Mammary epithelial cell (primary cell): ENCODE measurements at regions not wholly inside any gene's neighbourhood (a gene's known extent, or its start where the extent isn't known, plus 50 kb on each side); places are given as distances from the start of the nearest gene placed in this dataset.

Experiments
- EZH2 ChIP-seq: IDR thresholded peaks from 2 replicates; pipeline ENCODE4 v1.6.1; 2012; ENCODE audit warnings: low read length, inconsistent platforms, borderline replicate concordance
- TF ChIP-seq, protein P1 (sequence below), 2 donors: IDR thresholded peaks in 1 of 2; conservative IDR thresholded peaks in 1 of 2; 2 replicates each; pipeline ENCODE4 v1.5.1; 2011 to 2012; ENCODE audit warnings: inconsistent platforms in 2 of 2, low read length in 2 of 2, mild to moderate bottlenecking in 2 of 2, control low read depth in 1 of 2, low read depth in 1 of 2; ENCODE audit not compliant: insufficient read depth in 1 of 2; ENCODE audit errors: extremely low read depth in 1 of 2

DNA sequence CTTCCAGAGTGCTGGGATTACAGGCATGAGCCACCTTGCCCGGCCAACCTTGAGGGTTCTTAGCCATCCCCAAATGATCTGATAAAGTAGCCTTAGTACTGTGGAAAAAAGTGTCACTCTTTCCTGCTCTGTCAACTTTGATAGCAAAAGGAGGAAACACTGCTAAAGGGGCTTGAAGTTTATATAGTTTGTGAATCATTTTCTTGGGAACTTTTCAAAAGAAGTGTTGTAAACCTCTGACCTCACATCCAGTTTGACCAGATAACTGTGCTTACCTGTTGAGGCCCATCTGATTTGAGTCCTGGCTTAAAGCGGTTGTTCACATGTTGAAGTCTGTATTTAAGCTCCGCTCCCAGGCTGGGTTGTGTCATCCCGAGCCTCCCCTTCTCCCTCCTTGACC, 303.3 kb downstream of the DOCK8 start:
- TF ChIP-seq, protein P1, sequence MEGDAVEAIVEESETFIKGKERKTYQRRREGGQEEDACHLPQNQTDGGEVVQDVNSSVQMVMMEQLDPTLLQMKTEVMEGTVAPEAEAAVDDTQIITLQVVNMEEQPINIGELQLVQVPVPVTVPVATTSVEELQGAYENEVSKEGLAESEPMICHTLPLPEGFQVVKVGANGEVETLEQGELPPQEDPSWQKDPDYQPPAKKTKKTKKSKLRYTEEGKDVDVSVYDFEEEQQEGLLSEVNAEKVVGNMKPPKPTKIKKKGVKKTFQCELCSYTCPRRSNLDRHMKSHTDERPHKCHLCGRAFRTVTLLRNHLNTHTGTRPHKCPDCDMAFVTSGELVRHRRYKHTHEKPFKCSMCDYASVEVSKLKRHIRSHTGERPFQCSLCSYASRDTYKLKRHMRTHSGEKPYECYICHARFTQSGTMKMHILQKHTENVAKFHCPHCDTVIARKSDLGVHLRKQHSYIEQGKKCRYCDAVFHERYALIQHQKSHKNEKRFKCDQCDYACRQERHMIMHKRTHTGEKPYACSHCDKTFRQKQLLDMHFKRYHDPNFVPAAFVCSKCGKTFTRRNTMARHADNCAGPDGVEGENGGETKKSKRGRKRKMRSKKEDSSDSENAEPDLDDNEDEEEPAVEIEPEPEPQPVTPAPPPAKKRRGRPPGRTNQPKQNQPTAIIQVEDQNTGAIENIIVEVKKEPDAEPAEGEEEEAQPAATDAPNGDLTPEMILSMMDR (conservative IDR thresholded peaks at IDR 0.05 in 1 of 2, IDR thresholded peaks at IDR 0.05 in 1 of 2; ENCODE audit: extremely low read depth in 1 of 2, insufficient read depth in 1 of 2, low read depth in 1 of 2, low read length in 2 of 2), result no peak
- no peak for TF ChIP-seq EZH2
